Suppressor macrophage treated with lipopolysaccharide for 1 hour (primary cell): ENCODE measurements at regions not wholly inside any gene's neighbourhood (a gene's known extent, or its start where the extent isn't known, plus 50 kb on each side); places are given as distances from the start of the nearest gene placed in this dataset.
"Not testable (repeated sequence)": the region's sequence is repeated elsewhere in the genome, so short reads cannot be mapped to it uniquely, and the experiment has no call there.

Experiments used
- DNase-seq, 3 donors: peaks; one replicate each; pipeline ENCODE4 v3.0.0-alpha.2; 2020 to 2022

- not testable (repeated sequence) for DNase-seq
Observed at GRCh38 chr4:104326991-104327694, 167.6 kb downstream of the CXXC4 start.

GRCh38 chr4:104302731-104303130, 192.0 kb downstream of the CXXC4 start:
- no peak for DNase-seq

GRCh38 chr4:104294811-104295210, 199.9 kb downstream of the CXXC4 start:
- DNase-seq = no peak

- DNase-seq = no peak
Observed at GRCh38 chr4:104286867-104287266, 207.8 kb downstream of the CXXC4 start.

GRCh38 chr4:104283303-104283702, 211.4 kb downstream of the CXXC4 start:
- DNase-seq = no peak

- DNase-seq = no peak
Observed at GRCh38 chr4:104279744-104280143, 214.9 kb downstream of the CXXC4 start.

GRCh38 chr4:104272966-104273365, 221.7 kb downstream of the CXXC4 start:
- no peak for DNase-seq

- not testable (repeated sequence) for DNase-seq
Observed at GRCh38 chr4:104269603-104270002, 225.1 kb downstream of the CXXC4 start.

- DNase-seq = no peak
Observed at GRCh38 chr4:104263100-104263499, 231.6 kb downstream of the CXXC4 start.

GRCh38 chr4:104262678-104263077, 232.0 kb downstream of the CXXC4 start:
- no peak for DNase-seq

GRCh38 chr4:104248726-104249125, 246.0 kb downstream of the CXXC4 start:
- no peak for DNase-seq

- no peak for DNase-seq
Observed at GRCh38 chr4:104235967-104236366, 258.7 kb downstream of the CXXC4 start.

GRCh38 chr4:104217526-104217925, 277.2 kb downstream of the CXXC4 start:
- no peak for DNase-seq

GRCh38 chr4:104211657-104212056, 283.0 kb downstream of the CXXC4 start:
- no peak for DNase-seq

GRCh38 chr4:104210420-104210819, 284.3 kb downstream of the CXXC4 start:
- no peak for DNase-seq

- DNase-seq = no peak
Observed at GRCh38 chr4:104206784-104207183, 287.9 kb downstream of the CXXC4 start.

GRCh38 chr4:104205116-104205515, 289.6 kb downstream of the CXXC4 start:
- no peak for DNase-seq

GRCh38 chr4:104188301-104188700, 306.4 kb downstream of the CXXC4 start:
- DNase-seq = no peak

GRCh38 chr4:104169437-104169836, 325.3 kb downstream of the CXXC4 start:
- no peak for DNase-seq

- DNase-seq = no peak
Observed at GRCh38 chr4:104166749-104167148, 327.9 kb downstream of the CXXC4 start.

- DNase-seq = no peak
Observed at GRCh38 chr4:104163820-104164219, 330.9 kb downstream of the CXXC4 start.

- no peak for DNase-seq
Observed at GRCh38 chr4:104146048-104146447, 348.6 kb downstream of the CXXC4 start.

- no peak for DNase-seq
Observed at GRCh38 chr4:104138116-104138515, 356.6 kb downstream of the CXXC4 start.

GRCh38 chr4:104129243-104129642, 365.5 kb downstream of the CXXC4 start:
- DNase-seq = no peak

- DNase-seq = no peak
Observed at GRCh38 chr4:104128850-104129213, 365.9 kb downstream of the CXXC4 start.
